Stomach (tissue), 8 donors: ENCODE measurements at regions not wholly inside any gene's neighbourhood (a gene's known extent, or its start where the extent isn't known, plus 50 kb on each side); places are given as distances from the start of the nearest gene placed in this dataset.

Experiments used
- DNase-seq, 2 donors: peaks; one replicate each; pipeline versions ENCODE4 v3.0.0 to v3.0.0-alpha.2; 2013 to 2019
- H3K27ac ChIP-seq, 5 donors: fragments of 200-600 bp in 4 of 5; sonication (generic) in 4 of 5; one replicate each; pipeline ENCODE4 v1.5.1; 2013 to 2019; ENCODE audit warnings: mild to moderate bottlenecking in 1 of 5, moderate library complexity in 1 of 5
- H3K27me3 ChIP-seq, 3 donors: fragments of 200-600 bp; sonication (generic); one replicate each; pipeline ENCODE4 v1.5.1; 2017 to 2019; ENCODE audit warnings: mixed run types in 1 of 3
- H3K36me3 ChIP-seq, 4 donors: fragments of 200-600 bp; sonication (generic); 1 replicate in 3 of 4; 2 replicates in 1 of 4; pipeline ENCODE4 v1.5.1; 2016 to 2019
- H3K4me1 ChIP-seq, 4 donors: fragments of 200-600 bp; sonication (generic); one replicate each; pipeline ENCODE4 v1.5.1; 2016 to 2019
- H3K4me3 ChIP-seq, 4 donors: fragments of 200-600 bp; sonication (generic) in 3 of 4; one replicate each; pipeline ENCODE4 v1.5.1; 2016 to 2019; ENCODE audit warnings: mild to moderate bottlenecking in 1 of 4
- H3K9me3 ChIP-seq, 4 donors: fragments of 200-600 bp; sonication (generic); one replicate each; pipeline ENCODE4 v1.5.1; 2016 to 2019
- CTCF ChIP-seq, 7 experiments: fragments of 450-650 bp in 4 of 7; fragments of 200-600 bp in 3 of 7; sonication (generic) in 3 of 7; IDR thresholded peaks; one replicate each; pipeline ENCODE4 v1.5.1; 2016 to 2019; ENCODE audit warnings: antibody characterized with exemption in 7 of 7, control low read depth in 2 of 7, mild to moderate bottlenecking in 1 of 7
- EP300 ChIP-seq: sonication (generic); formaldehyde crosslinking; IDR thresholded peaks from one replicate; pipeline ENCODE4 v1.6.1; 2017; ENCODE audit warnings: antibody characterized with exemption
- POLR2A ChIP-seq, 4 donors: fragments of 450-650 bp; IDR thresholded peaks; one replicate each; pipeline ENCODE4 v1.6.1; 2016; ENCODE audit warnings: antibody characterized with exemption in 4 of 4, control low read depth in 2 of 4, mild to moderate bottlenecking in 1 of 4, moderate library complexity in 1 of 4
- POLR2AphosphoS5 ChIP-seq, 3 donors: sonication (generic); formaldehyde crosslinking; IDR thresholded peaks; one replicate each; pipeline ENCODE4 v1.6.1; 2016; ENCODE audit warnings: antibody characterized with exemption in 3 of 3
- WGBS, 5 donors: extraction: QIAGEN DNeasy Blood & Tissue Kit in 3 of 5; methylation state at CpG; one replicate each; pipeline versions ENCODE4 v1.1.5 to v1.1.7; 2013 to 2018; 5-methylcytosine and 5-hydroxymethylcytosine counted together
- intact Hi-C: fragments of 100-400 bp; cut with DNase I; formaldehyde crosslinking; loops from one replicate; pipeline ENCODE4 v1.15.1; 2023; ENCODE audit warnings: low total_unique reads
- donor health status: healthy with polysubstance abuse.
- donor health status: Bipolar disorder and iron deficiency.
- donor health status: healthy.

- DNase-seq, result peak in 1 of 2 donors; percentile 54
- intact Hi-C loops, result no loop called here
- Histone ChIP-seq H3K4me3 (no peak overlapping the region), H3K4me1 (no peaks in the 10 kb centered on the region), H3K27me3 (no peaks in the 10 kb centered on the region), H3K27ac (no peak overlapping the region), H3K9me3 (no peaks in the 10 kb centered on the region), H3K36me3 (no peaks in the 10 kb centered on the region)
- TF ChIP-seq POLR2A (IDR thresholded peaks at IDR 0.05), result no peak
- peak in 1 of 3 donors; percentile 8 for TF ChIP-seq POLR2AphosphoS5 (IDR thresholded peaks at IDR 0.05)
- no peak for TF ChIP-seq CTCF (IDR thresholded peaks at IDR 0.05)
- no peak for TF ChIP-seq EP300
- 56 to 71% (median 64%) methylated on average over 6 of the region's 6 CpGs for WGBS, 5 donors
Observed at GRCh38 chr15:81897057-81897677, 148.7 kb downstream of the MEX3B start.

GRCh38 chr15:81896356-81896755 is 149.5 kb downstream of the MEX3B start:
- Histone ChIP-seq H3K4me1 (no peaks in the 10 kb centered on the region), H3K27me3 (no peaks in the 10 kb centered on the region), H3K27ac (no peak overlapping the region), H3K9me3 (no peaks in the 10 kb centered on the region), H3K36me3 (no peaks in the 10 kb centered on the region), H3K4me3 (no peak overlapping the region)
- intact Hi-C loops, result no loop called here
- TF ChIP-seq EP300, result no peak
- TF ChIP-seq CTCF (IDR thresholded peaks at IDR 0.05), result no peak
- TF ChIP-seq POLR2A (IDR thresholded peaks at IDR 0.05), result no peak
- TF ChIP-seq POLR2AphosphoS5 (IDR thresholded peaks at IDR 0.05), result no peak
- no peak for DNase-seq
- WGBS, 5 donors, result 92 to 95% (median 95%) methylated on average over 3 of the region's 3 CpGs

- no peak for TF ChIP-seq EP300
- TF ChIP-seq POLR2A (IDR thresholded peaks at IDR 0.05), result no peak
- TF ChIP-seq POLR2AphosphoS5 (IDR thresholded peaks at IDR 0.05), result no peak
- TF ChIP-seq CTCF (IDR thresholded peaks at IDR 0.05), result no peak
- Histone ChIP-seq H3K27ac (no peak overlapping the region), H3K27me3 (no peaks in the 10 kb centered on the region), H3K36me3 (no peaks in the 10 kb centered on the region), H3K9me3 (no peaks in the 10 kb centered on the region), H3K4me3 (no peak overlapping the region), H3K4me1 (no peaks in the 10 kb centered on the region)
- no peak for DNase-seq
- intact Hi-C loops, result no loop called here
- 68 to 88% (median 76%) methylated on average over 2 of the region's 2 CpGs for WGBS, 5 donors
Observed at GRCh38 chr15:81895723-81896122, 150.1 kb downstream of the MEX3B start.

- no peak overlapping the region for H3K4me3 ChIP-seq
- no peaks in the 10 kb centered on the region for H3K9me3 ChIP-seq
- H3K27me3 ChIP-seq, result no peaks in the 10 kb centered on the region
- no peak overlapping the region for H3K27ac ChIP-seq
- 74 to 91% (median 81%) methylated on average over 3 of the region's 3 CpGs for whole genome bisulfite sequencing, 5 donors
- intact Hi-C loops, result no loop called here
- no peak for TF ChIP-seq POLR2AphosphoS5 (IDR thresholded peaks at IDR 0.05)
- H3K36me3 ChIP-seq, result no peaks in the 10 kb centered on the region
- no peak for DNase-seq
- H3K4me1 ChIP-seq, result peaks cover 0 to 2% (median under 1%) of the 10 kb centered on the region in 4 donors
Observed at GRCh38 chr15:81894061-81894460, 151.8 kb downstream of the MEX3B start.

- 36 to 44% (median 39%) methylated on average over 4 of the region's 4 CpGs for WGBS, 5 donors
- TF ChIP-seq EP300 (no peak), CTCF (IDR thresholded peaks at IDR 0.05) (no peak), POLR2AphosphoS5 (IDR thresholded peaks at IDR 0.05) (no peak), POLR2A (IDR thresholded peaks at IDR 0.05) (no peak)
- Histone ChIP-seq H3K27ac (no peak overlapping the region), H3K27me3 (no peaks in the 10 kb centered on the region), H3K4me1 (peaks cover 0 to 5% (median 2%) of the 10 kb centered on the region in 4 donors), H3K9me3 (no peaks in the 10 kb centered on the region), H3K36me3 (no peaks in the 10 kb centered on the region), H3K4me3 (no peak overlapping the region)
- intact Hi-C loops, result no loop called here
- peak in 1 of 2 donors; percentile 53 for DNase-seq
Observed at GRCh38 chr15:81893182-81893835, 152.5 kb downstream of the MEX3B start.
